PC-9 (cell line): ENCODE measurements at regions not wholly inside any gene's neighbourhood (a gene's known extent, or its start where the extent isn't known, plus 50 kb on each side); places are given as distances from the start of the nearest gene placed in this dataset.

Experiments used
- BruUV-seq: library from RNA; stranded (reverse); fragments of 400-500 nt; replicated peaks from 2 replicates; lab custom pipeline; 2021; lab: Mats Ljungman, UMichigan
- CTCF ChIA-PET: fragments of 300-600 bp; sonication (Branson Sonifier 250); formaldehyde crosslinking; loops from one replicate; lab custom pipeline; 2022; ENCODE audit warnings: antibody characterized with exemption; lab: Charles Lee
- POLR2A ChIA-PET: fragments of 300-600 bp; sonication (Branson Sonifier 250); formaldehyde crosslinking; loops from one replicate; lab custom pipeline; 2022; ENCODE audit warnings: antibody characterized with exemption; ENCODE audit not compliant: unreplicated experiment; lab: Charles Lee
- DNase-seq, 2 experiments: peaks; one replicate each; pipeline versions ENCODE4 v3.0.0 to v3.0.0-alpha.2; 2015 to 2022; ENCODE audit warnings: mixed read lengths in 1 of 2
- H2AFZ ChIP-seq: fragments of 200-600 bp; sonication (generic); 2 replicates; pipeline ENCODE4 v1.8.1; 2017; ENCODE audit warnings: antibody characterized with exemption
- H3F3A ChIP-seq: fragments of 200-600 bp; sonication (generic); 2 replicates; pipeline ENCODE4 v1.8.1; 2017; ENCODE audit warnings: antibody characterized with exemption, mild to moderate bottlenecking, low read depth; ENCODE audit not compliant: insufficient read depth
- H3K27ac ChIP-seq: fragments of 200-600 bp; sonication (generic); 2 replicates; pipeline ENCODE4 v1.6.1; 2016; ENCODE audit warnings: mixed run types
- H3K27me3 ChIP-seq: fragments of 200-600 bp; sonication (generic); 2 replicates; pipeline ENCODE4 v1.6.1; 2016; ENCODE audit warnings: low read depth, mixed run types; ENCODE audit not compliant: insufficient read depth
- H3K36me3 ChIP-seq: fragments of 200-600 bp; sonication (generic); 2 replicates; pipeline ENCODE4 v1.6.1; 2016; ENCODE audit warnings: low read depth, mixed run types
- H3K4me1 ChIP-seq: fragments of 200-600 bp; sonication (generic); replicated peaks from 2 replicates; pipeline ENCODE4 v1.6.1; 2016; ENCODE audit warnings: mixed run types; ENCODE audit not compliant: insufficient read depth
- H3K4me2 ChIP-seq: fragments of 200-600 bp; sonication (generic); 2 replicates; pipeline ENCODE4 v1.6.1; 2017; ENCODE audit warnings: mixed run types
- H3K4me3 ChIP-seq: fragments of 200-600 bp; sonication (generic); 2 replicates; pipeline ENCODE4 v1.6.1; 2016; ENCODE audit warnings: mixed run types
- H3K79me2 ChIP-seq: fragments of 200-600 bp; sonication (generic); 2 replicates; pipeline ENCODE4 v1.6.1; 2017; ENCODE audit warnings: low read depth, mixed run types
- H3K9me2 ChIP-seq: fragments of 200-600 bp; sonication (generic); 2 replicates; pipeline ENCODE4 v1.8.1; 2017; ENCODE audit warnings: mild to moderate bottlenecking; ENCODE audit not compliant: insufficient read depth
- H3K9me3 ChIP-seq: fragments of 200-600 bp; sonication (generic); 2 replicates; pipeline ENCODE4 v1.8.1; 2016; ENCODE audit warnings: low read depth; ENCODE audit not compliant: insufficient read depth
- H4K20me1 ChIP-seq: fragments of 200-600 bp; sonication (generic); 2 replicates; pipeline ENCODE4 v1.8.1; 2017; ENCODE audit not compliant: insufficient read depth
- EZH2 ChIP-seq: fragments of 200-600 bp; sonication (generic); IDR thresholded peaks from 2 replicates; pipeline ENCODE4 v1.8.0; 2017; ENCODE audit warnings: antibody characterized with exemption, low read depth
- intact Hi-C: fragments of 100-400 bp; cut with micrococcal nuclease; formaldehyde crosslinking; loops from one replicate; pipeline ENCODE4 v1.10.0; 2022; ENCODE audit not compliant: unreplicated experiment
- TF ChIP-seq, protein P1 (sequence below): fragments of 200-600 bp; sonication (generic); conservative IDR thresholded peaks from 2 replicates; pipeline ENCODE4 v1.6.1; 2017; ENCODE audit warnings: mixed run types, antibody characterized with exemption, mild to moderate bottlenecking, moderate library complexity

DNA sequence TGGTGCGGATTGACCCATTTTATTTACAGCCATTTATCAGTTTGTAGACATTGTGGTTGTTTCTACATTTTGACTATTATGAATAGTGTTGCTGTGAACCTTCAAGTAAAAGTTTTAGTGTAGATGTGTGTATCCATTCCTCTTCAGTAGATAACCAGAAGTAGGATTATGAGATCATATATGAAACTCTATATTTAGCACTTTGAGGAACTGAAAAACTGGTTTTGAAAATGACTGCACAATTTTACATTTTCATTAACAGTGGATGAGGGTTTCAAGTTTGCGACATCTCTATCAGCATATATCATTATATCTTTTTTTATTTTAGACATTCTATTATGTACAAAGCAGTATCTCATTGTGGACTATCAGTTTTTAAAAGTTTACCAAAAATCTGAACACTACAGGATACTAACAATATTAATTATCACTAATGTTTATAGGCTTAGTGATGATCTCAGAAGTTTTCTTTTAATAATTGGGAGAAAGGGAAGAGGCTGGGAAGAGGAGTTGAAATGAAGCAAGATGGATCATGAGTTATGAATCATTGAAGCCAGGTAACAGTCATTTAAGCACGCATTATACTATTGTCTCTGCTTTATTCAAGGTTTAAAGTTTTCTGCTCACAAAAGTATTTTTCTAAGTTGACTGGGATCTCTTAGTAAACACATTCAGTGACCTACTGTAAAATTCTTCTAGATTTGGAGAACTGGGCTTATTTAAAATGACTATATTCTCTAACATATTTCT is 329.0 kb upstream of the LRATD1 start:
- no peaks in the 10 kb centered on the region for H3K27me3 ChIP-seq
- ChIA-PET CTCF (no interaction called here), POLR2A (no interaction called here)
- no peaks in the 10 kb centered on the region for H3K4me1 ChIP-seq
- BruUV-seq, result no TSS peak
- H3K36me3 ChIP-seq, result no peaks in the 10 kb centered on the region
- TF ChIP-seq, protein P1, sequence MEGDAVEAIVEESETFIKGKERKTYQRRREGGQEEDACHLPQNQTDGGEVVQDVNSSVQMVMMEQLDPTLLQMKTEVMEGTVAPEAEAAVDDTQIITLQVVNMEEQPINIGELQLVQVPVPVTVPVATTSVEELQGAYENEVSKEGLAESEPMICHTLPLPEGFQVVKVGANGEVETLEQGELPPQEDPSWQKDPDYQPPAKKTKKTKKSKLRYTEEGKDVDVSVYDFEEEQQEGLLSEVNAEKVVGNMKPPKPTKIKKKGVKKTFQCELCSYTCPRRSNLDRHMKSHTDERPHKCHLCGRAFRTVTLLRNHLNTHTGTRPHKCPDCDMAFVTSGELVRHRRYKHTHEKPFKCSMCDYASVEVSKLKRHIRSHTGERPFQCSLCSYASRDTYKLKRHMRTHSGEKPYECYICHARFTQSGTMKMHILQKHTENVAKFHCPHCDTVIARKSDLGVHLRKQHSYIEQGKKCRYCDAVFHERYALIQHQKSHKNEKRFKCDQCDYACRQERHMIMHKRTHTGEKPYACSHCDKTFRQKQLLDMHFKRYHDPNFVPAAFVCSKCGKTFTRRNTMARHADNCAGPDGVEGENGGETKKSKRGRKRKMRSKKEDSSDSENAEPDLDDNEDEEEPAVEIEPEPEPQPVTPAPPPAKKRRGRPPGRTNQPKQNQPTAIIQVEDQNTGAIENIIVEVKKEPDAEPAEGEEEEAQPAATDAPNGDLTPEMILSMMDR, result no peak
- TF ChIP-seq EZH2, result no peak
- intact Hi-C loops, result no loop called here
- no peaks in the 10 kb centered on the region for H3K9me3 ChIP-seq
- no peak overlapping the region for H3K27ac ChIP-seq
- DNase-seq, result no peak
- H4K20me1 ChIP-seq, result no peaks in the 10 kb centered on the region
- H3F3A ChIP-seq, result no peaks in the 10 kb centered on the region
- no peaks in the 10 kb centered on the region for H3K79me2 ChIP-seq
- no peaks in the 10 kb centered on the region; the same call in 1 of the 2 replicates for H3K9me2 ChIP-seq
- no peak overlapping the region for H2AFZ ChIP-seq
- H3K4me3 ChIP-seq, result no peak overlapping the region
- no peak overlapping the region for H3K4me2 ChIP-seq

GRCh38 chr2:14304326-14304725 is 328.2 kb upstream of the LRATD1 start:
- Histone ChIP-seq H3F3A (no peaks in the 10 kb centered on the region), H2AFZ (no peak overlapping the region), H3K79me2 (no peaks in the 10 kb centered on the region), H3K9me2 (no peaks in the 10 kb centered on the region; the same call in 1 of the 2 replicates), H3K4me3 (no peak overlapping the region), H3K27ac (no peak overlapping the region), H3K27me3 (no peaks in the 10 kb centered on the region), H3K4me1 (no peaks in the 10 kb centered on the region), H3K36me3 (no peaks in the 10 kb centered on the region), H3K4me2 (no peak overlapping the region), H4K20me1 (no peaks in the 10 kb centered on the region), H3K9me3 (no peaks in the 10 kb centered on the region)
- intact Hi-C loops, result no loop called here
- TF ChIP-seq, protein P1, result no peak
- no peak for TF ChIP-seq EZH2
- no peak for DNase-seq
- ChIA-PET CTCF (no interaction called here), POLR2A (no interaction called here)
- BruUV-seq, result no TSS peak

- Histone ChIP-seq H3F3A (no peaks in the 10 kb centered on the region), H3K27ac (no peak overlapping the region), H3K4me1 (no peaks in the 10 kb centered on the region), H3K36me3 (no peaks in the 10 kb centered on the region), H3K27me3 (no peaks in the 10 kb centered on the region), H3K9me3 (no peaks in the 10 kb centered on the region), H3K79me2 (no peaks in the 10 kb centered on the region), H4K20me1 (no peaks in the 10 kb centered on the region), H3K4me3 (no peak overlapping the region), H2AFZ (no peak overlapping the region), H3K9me2 (no peaks in the 10 kb centered on the region; the same call in 1 of the 2 replicates), H3K4me2 (no peak overlapping the region)
- no TSS peak for BruUV-seq
- CTCF ChIA-PET, result no interaction called here
- TF ChIP-seq, protein P1, result no peak
- no peak for TF ChIP-seq EZH2
- no peak for DNase-seq
- POLR2A ChIA-PET, result interaction anchor here (0.5 kb wide), 1 partner anchor 153 kb away, joined by 4 read pairs; no protein-coding TSS in a partner anchor
- intact Hi-C loops, result no loop called here
Observed at GRCh38 chr2:14306268-14306861, 326.2 kb upstream of the LRATD1 start.
